KMS-11 (cell line): ENCODE measurements at regions not wholly inside any gene's neighbourhood (a gene's known extent, or its start where the extent isn't known, plus 50 kb on each side); places are given as distances from the start of the nearest gene placed in this dataset.
"Not testable (repeated sequence)": the region's sequence is repeated elsewhere in the genome, so short reads cannot be mapped to it uniquely, and the experiment has no call there.

ENCODE experiments used
- H2AFZ ChIP-seq: fragments of 200-600 bp; sonication (generic); 2 replicates; pipeline ENCODE4 v1.6.1; 2016; ENCODE audit warnings: antibody characterized with exemption, mixed run types, low read depth
- H3K27ac ChIP-seq: fragments of 200-600 bp; sonication (generic); 2 replicates; pipeline ENCODE4 v1.6.1; 2016; ENCODE audit warnings: mild to moderate bottlenecking, mixed run types
- H3K27me3 ChIP-seq: fragments of 200-600 bp; sonication (generic); 2 replicates; pipeline ENCODE4 v1.6.1; 2017; ENCODE audit warnings: mild to moderate bottlenecking, low read depth, mixed run types, moderate library complexity; ENCODE audit not compliant: insufficient read depth
- H3K36me3 ChIP-seq: fragments of 200-600 bp; sonication (generic); 2 replicates; pipeline ENCODE4 v1.6.1; 2017; ENCODE audit warnings: mild to moderate bottlenecking, mixed run types; ENCODE audit not compliant: insufficient read depth
- H3K4me1 ChIP-seq: fragments of 200-600 bp; sonication (generic); 2 replicates; pipeline ENCODE4 v1.6.1; 2016; ENCODE audit warnings: mild to moderate bottlenecking, low read depth, mixed run types; ENCODE audit not compliant: poor library complexity, severe bottlenecking
- H3K4me2 ChIP-seq: fragments of 200-600 bp; sonication (generic); 2 replicates; pipeline ENCODE4 v1.7.0; 2016; ENCODE audit warnings: mild to moderate bottlenecking, mixed run types
- H3K4me3 ChIP-seq: fragments of 200-600 bp; sonication (generic); IDR thresholded peaks from 2 replicates; pipeline ENCODE4 v1.6.1; 2017; ENCODE audit warnings: low read depth, low read length, mixed read lengths; ENCODE audit not compliant: insufficient read depth
- H3K79me2 ChIP-seq: fragments of 200-600 bp; sonication (generic); 2 replicates; pipeline ENCODE4 v1.6.1; 2016; ENCODE audit warnings: low read depth, mixed run types; ENCODE audit not compliant: insufficient read depth
- H3K9ac ChIP-seq: fragments of 200-600 bp; sonication (generic); 2 replicates; pipeline ENCODE4 v1.6.1; 2016; ENCODE audit warnings: mild to moderate bottlenecking, mixed run types
- H4K20me1 ChIP-seq: fragments of 200-600 bp; sonication (generic); 2 replicates; pipeline ENCODE4 v1.6.1; 2016; ENCODE audit warnings: mild to moderate bottlenecking, mixed run types; ENCODE audit not compliant: insufficient read depth
- TF ChIP-seq, protein P1 (sequence below): fragments of 200-600 bp; sonication (generic); conservative IDR thresholded peaks from 2 replicates; pipeline ENCODE4 v1.6.1; 2017; ENCODE audit warnings: low read depth, mild to moderate bottlenecking, antibody characterized with exemption, low read length, moderate library complexity, mixed read lengths

GRCh38 chr11:10973416-10973815, 115.6 kb upstream of the ZBED5 start:
- Histone ChIP-seq H3K9ac (no peak overlapping the region), H3K27ac (no peak overlapping the region), H3K79me2 (no peaks in the 10 kb centered on the region), H3K4me2 (no peak overlapping the region), H3K4me3 (no peak overlapping the region), H2AFZ (no peak overlapping the region), H3K4me1 (no peaks in the 10 kb centered on the region), H3K27me3 (no peaks in the 10 kb centered on the region), H4K20me1 (no peaks in the 10 kb centered on the region), H3K36me3 (no peaks in the 10 kb centered on the region)
- TF ChIP-seq, protein P1, sequence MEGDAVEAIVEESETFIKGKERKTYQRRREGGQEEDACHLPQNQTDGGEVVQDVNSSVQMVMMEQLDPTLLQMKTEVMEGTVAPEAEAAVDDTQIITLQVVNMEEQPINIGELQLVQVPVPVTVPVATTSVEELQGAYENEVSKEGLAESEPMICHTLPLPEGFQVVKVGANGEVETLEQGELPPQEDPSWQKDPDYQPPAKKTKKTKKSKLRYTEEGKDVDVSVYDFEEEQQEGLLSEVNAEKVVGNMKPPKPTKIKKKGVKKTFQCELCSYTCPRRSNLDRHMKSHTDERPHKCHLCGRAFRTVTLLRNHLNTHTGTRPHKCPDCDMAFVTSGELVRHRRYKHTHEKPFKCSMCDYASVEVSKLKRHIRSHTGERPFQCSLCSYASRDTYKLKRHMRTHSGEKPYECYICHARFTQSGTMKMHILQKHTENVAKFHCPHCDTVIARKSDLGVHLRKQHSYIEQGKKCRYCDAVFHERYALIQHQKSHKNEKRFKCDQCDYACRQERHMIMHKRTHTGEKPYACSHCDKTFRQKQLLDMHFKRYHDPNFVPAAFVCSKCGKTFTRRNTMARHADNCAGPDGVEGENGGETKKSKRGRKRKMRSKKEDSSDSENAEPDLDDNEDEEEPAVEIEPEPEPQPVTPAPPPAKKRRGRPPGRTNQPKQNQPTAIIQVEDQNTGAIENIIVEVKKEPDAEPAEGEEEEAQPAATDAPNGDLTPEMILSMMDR, result no peak

GRCh38 chr11:10970926-10971325, 113.1 kb upstream of the ZBED5 start:
- H3K4me3 ChIP-seq, result no peak overlapping the region
- H3K79me2 ChIP-seq, result no peaks in the 10 kb centered on the region
- TF ChIP-seq, protein P1, result no peak
- H3K4me1 ChIP-seq, result no peaks in the 10 kb centered on the region
- H3K27me3 ChIP-seq, result no peaks in the 10 kb centered on the region
- no peak overlapping the region for H3K27ac ChIP-seq
- H4K20me1 ChIP-seq, result no peaks in the 10 kb centered on the region
- H3K9ac ChIP-seq, result no peak overlapping the region
- no peaks in the 10 kb centered on the region for H3K36me3 ChIP-seq
- no peak overlapping the region for H3K4me2 ChIP-seq
- H2AFZ ChIP-seq, result no peak overlapping the region

- Histone ChIP-seq H3K4me2 (no peak overlapping the region), H3K4me1 (no peaks in the 10 kb centered on the region)
These were observed 111.5 kb upstream of the ZBED5 start for GRCh38 chr11:10969387-10969786.

DNA sequence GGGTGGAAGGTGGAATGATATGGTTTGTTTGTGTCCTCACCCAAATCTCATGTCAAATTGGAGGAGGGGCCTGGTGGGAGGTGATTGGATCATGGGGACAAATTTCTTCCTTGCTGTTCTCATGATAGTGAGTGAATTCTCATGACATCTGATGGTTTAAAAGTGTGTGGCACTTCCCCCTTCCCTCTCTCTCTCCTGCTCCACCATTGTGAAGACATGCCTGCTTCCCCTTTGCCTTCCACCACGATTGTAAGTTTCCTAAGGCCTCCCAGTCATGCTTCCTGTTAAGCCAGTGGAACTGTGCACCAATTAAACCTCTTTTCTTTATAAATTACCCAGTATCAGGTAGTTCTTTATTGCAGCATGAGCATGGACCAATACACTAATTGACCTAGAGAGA, 99.0 kb upstream of the ZBED5 start:
- H3K4me1 ChIP-seq, H2AFZ ChIP-seq, H3K27me3 ChIP-seq, H3K4me3 ChIP-seq, H3K27ac ChIP-seq, H3K36me3 ChIP-seq, H3K79me2 ChIP-seq, H3K9ac ChIP-seq, H4K20me1 ChIP-seq, H3K4me2 ChIP-seq: not testable (repeated sequence)

More at GRCh38 chr11:10969387-10969786, 111.5 kb upstream of the ZBED5 start:
- no peaks in the 10 kb centered on the region for H3K36me3 ChIP-seq
- H3K9ac ChIP-seq, result no peak overlapping the region
- TF ChIP-seq, protein P1, result no peak
- H2AFZ ChIP-seq, result no peak overlapping the region
- no peaks in the 10 kb centered on the region for H4K20me1 ChIP-seq
- H3K27me3 ChIP-seq, result no peaks in the 10 kb centered on the region
- H3K27ac ChIP-seq, result no peak overlapping the region
- no peak overlapping the region for H3K4me3 ChIP-seq
- H3K79me2 ChIP-seq, result no peaks in the 10 kb centered on the region

DNA sequence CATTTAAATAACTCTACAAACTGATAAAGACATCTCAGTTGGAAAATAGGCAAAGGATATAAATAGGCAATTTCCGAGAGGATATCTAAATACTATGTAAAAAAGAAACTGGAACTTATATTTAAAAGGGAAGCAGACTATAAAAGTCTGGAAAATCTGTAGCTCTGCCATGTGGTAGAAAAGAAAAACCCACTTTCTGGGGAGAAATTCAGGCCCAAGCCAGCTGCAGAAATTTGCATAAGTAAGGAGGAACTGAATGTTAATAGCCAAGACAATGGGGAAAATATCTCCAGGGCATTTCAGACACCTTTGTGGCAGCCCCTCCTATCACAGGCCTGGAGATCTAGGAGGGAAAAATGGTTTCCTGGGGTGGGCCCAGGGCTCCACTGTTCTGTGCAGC, 97.8 kb upstream of the ZBED5 start:
- Histone ChIP-seq H3K4me3 (no peak overlapping the region), H4K20me1 (no peaks in the 10 kb centered on the region), H3K4me1 (no peaks in the 10 kb centered on the region), H2AFZ (no peak overlapping the region), H3K9ac (no peak overlapping the region), H3K27me3 (no peaks in the 10 kb centered on the region), H3K27ac (no peak overlapping the region), H3K4me2 (no peak overlapping the region), H3K36me3 (no peaks in the 10 kb centered on the region), H3K79me2 (no peaks in the 10 kb centered on the region)
- TF ChIP-seq, protein P1, result no peak
